NCI-H2227 (cell line): ENCODE measurements at regions not wholly inside any gene's neighbourhood (a gene's known extent, or its start where the extent isn't known, plus 50 kb on each side); places are given as distances from the start of the nearest gene placed in this dataset.

ENCODE experiments used
- DNase-seq: peaks from one replicate; lab custom pipeline; 2025; ENCODE audit not compliant: unreplicated experiment; lab: John Stamatoyannopoulos, UW

DNA sequence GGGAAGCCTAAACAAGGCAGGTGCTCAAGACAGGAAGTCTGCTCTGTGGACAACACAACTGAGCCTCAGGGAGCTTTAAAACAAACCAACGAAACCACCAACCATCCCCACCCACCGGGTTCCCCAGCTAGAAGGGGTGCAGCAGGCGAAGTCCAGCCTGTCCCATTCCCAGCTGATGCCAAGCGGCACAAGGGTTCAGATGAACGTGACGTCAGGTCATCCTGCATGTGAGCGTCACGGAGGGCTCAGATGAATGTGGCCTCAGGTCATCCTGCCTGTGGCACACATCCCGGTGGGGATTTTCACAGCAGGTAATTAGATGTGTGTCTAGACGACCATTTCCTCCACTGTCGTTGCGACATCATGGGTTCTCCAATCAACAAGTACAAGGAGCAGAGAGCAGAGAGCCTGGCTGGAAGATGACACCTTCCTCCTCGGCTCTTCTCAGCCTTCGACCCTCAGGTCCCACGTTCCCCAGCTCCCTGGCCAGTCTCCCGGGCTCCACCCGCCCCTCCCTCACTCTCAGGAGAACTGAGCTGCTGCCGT is 246.5 kb downstream of the FOXL1 start:
- no peak for DNase-seq

DNA sequence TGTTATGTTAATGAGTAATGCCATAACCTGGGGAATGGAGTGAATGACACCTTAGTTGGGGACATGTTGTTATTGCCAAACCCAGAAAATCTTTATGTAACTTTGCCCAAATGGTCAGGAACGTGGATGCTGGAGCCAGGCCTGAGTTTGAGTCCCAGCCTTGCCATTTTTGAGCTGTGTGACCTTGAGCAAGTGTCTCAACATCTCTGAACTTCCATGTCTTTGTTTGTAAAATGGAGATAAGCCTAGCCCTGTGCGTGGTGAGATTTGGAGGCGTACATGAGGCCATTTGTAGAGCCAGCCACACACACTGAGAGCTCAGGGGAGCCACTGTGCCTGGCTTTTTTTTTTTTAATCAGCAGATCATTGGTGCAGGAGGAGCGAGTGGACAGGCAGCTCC is 247.3 kb downstream of the FOXL1 start:
- no peak for DNase-seq

DNA sequence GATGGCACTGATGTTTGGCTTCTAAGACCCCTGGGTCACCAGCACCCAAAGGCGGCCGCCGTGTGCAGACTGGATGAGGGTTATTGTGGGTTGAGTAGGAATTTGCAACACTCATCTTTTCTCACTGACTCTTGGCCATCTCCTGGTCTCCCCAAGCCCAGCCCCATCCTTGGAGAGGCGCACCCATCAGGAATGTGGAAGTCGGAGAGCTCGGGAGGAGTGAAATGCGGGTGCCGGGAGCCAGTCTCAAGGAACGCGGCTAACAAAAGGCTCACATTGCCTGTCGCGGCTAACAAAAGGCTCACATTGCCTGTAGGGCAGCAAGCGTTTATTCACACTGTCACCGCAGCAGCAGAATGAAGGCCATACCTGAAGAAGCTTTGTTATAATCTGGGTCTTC is 248.6 kb downstream of the FOXL1 start:
- DNase-seq = no peak

DNA sequence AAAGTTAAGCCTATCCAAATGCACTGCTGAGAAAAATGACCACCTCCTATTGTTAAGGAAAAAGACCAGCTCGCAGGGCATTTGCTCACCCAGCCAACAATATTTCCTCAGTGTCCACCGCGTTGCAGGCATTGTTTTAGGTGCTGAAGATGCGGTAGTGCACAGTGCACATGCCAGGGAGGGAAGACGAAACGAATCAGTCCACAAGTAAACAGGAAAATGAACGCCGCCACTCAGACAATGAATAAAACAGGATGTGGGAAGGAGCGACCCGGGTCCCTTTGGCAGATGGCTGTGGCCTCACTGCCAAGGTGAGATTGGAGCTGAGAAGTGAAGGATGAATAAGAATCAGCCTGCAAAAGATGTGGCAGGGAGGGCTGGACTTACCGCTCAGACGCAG is 249.2 kb downstream of the FOXL1 start:
- DNase-seq = no peak

DNA sequence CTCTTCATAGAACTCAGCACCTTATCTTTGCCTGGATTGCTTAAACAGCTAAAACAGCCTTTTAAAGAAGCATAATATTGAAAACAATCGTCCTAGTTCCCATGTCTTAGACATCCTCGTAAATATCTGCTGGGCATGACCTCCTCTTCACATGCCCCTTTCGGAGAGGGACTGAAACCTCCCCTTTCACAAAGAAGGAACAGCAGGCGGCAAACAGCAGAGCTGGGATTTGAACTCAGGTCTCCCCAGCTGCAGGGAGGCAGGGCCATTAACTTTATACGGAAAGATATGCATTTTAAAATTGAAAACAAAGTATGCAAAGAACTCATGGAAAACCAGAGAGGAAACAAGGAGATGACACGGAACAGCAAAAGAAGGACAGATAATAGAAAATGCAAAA is 249.9 kb downstream of the FOXL1 start:
- DNase-seq = no peak

DNA sequence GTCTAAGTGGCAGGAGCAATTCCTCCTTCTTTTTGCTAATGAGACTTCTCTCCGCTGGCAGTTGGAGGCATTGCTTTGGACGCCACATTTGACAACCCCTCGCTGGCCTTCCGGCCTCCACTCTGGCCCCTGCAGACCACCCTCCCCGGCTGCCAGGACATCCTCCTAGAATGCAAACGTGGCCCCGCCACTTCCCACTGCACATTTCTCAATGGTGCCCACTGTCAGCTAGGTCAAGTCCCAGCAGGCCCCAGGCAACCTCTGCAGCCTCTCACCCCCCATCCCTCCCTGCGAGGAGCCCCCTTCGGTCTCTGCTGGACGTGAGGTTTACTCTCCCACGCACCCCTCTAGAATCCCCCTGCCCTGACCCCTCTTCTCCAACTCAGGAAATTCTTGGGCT is 250.3 kb downstream of the FOXL1 start:
- DNase-seq = no peak

DNA sequence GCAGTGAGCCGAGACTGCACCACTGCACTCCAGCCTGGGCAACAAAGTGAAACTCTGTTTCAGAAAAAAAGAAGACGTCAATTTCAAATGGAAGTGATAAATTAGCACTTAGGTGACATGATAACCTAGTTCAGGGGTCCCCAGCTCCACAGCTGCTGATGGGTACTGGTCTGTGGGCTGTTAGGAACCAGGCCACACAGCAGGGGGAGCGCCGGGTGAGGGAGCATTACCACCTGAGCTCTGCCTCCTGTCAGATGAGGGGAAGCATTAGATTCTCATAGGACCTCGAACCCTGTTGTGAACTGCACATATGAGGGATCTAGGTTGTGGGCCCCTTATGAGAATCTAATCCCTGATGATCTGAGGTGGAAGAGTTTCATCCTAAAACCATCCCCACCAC is 253.0 kb downstream of the FOXL1 start:
- DNase-seq = no peak

DNA sequence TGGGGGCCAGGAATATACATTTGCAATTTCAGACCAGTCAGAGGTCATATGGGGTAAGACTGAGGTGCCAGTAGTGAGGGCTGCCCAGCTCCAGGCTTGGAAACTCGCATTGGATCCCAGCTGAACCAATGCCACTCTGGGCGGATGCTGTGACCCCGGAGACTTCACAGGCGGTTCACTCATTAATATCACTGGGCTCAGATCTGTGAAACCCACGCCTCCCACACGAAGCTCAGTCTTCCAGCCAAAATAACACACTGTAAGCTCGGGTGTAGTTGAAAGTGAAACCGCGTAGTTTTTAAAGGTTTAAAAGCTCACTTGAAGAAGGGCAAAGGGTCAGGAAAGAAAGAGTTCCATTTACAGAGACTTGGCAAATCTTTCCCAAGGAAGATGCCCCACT is 254.8 kb downstream of the FOXL1 start:
- DNase-seq = no peak

DNA sequence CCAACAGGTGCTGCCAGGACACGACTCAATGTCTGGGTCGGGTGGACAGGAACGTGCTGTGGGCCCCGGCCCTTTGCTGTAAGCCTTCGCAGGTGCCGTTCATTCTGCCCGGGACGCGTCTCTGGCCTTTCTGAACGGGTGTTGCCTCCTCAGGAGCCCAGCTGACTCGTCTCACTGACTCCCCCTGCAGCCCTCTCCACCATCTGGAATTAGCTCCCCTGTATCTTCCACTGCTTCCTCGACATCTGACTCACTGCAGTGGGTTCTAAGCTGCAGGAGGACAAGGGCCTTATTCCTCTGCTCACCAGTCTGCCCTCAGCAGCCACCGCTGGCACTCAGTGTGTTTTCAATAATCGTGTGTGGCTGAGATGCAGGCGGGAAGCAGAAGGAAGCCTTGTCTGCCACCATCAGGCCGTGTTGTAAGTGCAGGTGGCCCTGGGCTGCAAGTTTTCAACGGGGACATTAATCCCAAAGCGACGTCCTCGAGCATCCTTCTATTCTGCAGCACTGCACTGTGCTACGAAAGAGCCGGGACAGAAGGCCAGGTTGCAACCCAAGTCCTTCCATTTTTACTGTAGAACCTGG is 256.2 kb downstream of the FOXL1 start:
- no peak for DNase-seq

DNA sequence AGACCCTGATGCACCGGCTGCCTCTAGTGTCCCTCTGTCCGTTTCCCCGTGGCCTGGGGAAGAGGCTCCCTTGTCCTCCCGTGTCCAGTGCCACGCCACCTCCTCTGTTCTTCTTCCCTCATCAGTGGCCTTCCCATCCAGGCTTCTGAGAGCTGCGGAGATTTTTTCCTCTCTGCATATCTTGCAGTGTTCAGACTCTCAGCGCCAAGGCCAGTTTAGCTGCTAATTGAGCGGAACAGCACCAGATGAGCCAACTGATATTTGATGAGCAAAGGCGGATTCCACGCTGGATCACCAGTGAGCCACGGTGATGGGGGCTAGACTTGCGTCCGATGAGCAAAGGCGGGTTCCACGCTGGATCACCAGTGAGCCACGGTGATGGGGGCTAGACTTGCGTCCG is 257.6 kb downstream of the FOXL1 start:
- no peak for DNase-seq

DNA sequence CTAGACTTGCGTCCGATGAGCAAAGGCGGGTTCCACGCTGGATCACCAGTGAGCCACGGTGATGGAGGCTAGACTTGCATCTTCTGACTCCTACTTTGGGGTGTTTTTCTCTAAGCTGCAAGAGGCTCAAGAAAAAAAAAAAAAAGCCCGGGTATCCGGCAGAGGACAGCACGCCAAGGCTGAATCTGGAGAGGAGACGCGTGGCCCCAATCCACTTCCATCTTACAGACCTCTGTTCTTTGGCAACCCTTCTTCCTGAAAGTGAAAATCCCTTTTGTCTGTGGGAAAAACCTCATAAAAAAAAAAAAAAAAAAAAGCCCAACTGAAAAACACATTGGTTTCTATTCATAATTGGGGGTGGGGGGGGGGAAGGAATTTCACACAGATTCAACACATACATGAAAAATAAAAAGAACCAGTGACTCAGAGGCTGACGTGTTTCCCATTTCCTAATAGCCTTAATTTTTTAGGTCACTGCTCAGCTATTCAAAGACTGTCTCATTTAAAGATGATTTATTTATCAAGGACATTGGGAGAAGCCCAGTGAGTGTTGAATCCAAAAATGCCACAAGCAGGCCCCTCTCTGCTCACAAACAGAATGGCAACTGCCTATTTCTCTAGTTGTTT is 258.3 kb downstream of the FOXL1 start:
- no peak for DNase-seq

DNA sequence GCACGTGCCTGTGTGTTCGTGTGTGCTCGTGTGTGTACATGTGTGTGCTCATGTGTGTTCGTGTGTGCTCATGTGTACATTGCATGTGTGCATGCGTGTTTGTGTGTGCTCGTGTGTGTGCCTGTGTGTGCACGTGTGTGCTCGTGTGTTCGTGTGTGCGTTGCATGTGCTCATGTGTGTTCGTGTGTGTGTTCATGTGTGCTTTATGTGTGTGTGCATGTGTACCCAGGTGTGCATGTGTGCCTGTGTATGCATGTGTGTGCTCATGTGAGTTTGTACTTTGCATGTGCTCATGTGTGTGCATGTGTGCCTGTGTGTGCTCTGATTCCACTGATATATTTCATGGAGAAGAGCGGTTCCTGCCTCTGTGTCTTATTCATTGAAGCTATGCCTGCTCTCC is 265.5 kb downstream of the FOXL1 start:
- no peak for DNase-seq

DNA sequence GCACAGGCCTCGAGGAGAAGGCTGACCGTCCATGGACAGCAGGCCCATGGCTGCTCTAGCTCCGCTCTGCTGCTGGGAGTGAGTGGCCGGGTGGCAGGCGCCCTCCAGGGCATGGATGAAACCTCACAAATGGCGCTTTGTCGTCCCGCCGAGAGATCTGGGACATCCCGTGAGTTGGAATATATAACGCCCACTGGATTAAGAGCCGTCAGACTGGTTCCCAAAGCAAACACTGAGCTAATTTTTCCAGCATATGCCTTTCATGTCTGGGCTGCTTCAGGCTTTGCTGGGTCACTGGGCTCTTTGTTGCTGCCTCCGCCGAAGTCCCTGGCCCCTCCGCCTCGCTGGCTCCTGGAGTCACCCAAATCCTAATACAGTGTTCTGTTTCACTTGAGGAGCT is 266.3 kb downstream of the FOXL1 start:
- no peak for DNase-seq

DNA sequence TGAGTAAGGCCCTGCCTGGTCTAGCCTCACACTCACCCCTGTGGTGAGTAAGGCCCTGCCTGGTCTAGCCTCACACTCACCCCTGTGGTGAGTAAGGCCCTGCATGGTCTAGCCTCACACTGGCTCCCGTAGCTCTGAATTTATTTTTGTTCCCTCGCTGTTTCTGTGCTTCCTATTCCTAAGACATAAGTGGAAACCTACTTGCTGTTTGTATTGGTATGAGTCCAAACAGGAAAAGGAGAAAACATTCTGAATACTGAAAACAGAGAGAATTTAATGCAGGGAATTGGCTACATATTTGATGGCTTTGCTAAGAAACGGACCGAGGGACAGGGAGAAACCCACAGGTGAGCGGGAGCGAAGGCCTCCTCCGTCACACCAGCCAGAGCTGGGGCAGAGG is 267.8 kb downstream of the FOXL1 start:
- DNase-seq = no peak

DNA sequence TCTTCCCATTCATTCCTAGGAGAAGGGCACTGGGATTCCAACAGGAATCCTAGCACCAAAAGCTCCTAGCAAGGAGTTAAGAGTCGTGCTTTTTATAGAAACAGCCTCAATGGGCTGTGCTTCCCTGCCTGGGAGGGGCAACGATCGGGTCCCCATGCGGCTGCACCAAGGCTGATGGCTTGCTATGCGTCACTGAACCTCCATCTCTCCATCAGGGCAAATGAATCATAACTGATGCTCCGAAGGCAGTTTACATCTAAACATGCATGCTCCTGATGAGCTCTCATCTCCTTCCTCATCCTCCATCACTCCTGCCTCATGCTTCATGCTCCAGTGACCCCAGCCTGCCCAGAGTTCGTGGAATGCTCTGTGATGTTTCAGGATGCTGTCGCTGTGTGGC is 270.5 kb downstream of the FOXL1 start:
- no peak for DNase-seq

DNA sequence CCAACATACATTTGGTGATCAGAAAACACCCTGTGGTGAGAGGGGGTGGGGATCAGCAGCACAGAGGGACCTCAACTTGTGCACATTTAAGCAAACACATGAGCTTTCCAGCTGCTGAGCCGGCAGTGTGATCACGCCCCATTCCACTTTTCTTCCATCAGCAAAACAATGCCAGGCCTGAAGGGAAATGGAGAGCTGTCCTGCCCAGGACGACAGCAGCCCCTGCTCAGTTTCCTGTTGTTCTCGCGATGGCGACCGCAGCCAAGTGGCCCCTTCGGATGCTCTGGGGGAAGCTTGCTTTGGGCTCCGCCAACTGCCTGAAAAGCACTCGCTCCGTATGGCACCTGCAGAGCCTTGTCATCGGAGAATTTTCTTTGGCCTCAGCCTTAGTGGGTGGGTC is 272.3 kb downstream of the FOXL1 start:
- no peak for DNase-seq

DNA sequence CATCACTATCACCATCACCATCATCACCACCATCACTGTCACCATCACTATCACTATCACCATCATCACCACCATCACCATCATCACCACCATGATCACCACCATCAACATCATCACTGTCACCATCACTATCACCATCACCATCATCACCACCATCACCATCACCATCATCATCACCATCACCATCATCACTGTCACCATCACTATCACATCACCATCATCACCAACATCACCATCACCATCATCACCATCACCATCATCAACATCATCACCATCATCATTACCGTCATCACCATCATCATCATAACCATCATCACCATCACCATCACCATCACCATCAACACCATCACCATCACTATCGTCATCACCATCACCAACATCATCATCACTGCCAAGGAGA is 273.8 kb downstream of the FOXL1 start:
- DNase-seq = no peak

DNA sequence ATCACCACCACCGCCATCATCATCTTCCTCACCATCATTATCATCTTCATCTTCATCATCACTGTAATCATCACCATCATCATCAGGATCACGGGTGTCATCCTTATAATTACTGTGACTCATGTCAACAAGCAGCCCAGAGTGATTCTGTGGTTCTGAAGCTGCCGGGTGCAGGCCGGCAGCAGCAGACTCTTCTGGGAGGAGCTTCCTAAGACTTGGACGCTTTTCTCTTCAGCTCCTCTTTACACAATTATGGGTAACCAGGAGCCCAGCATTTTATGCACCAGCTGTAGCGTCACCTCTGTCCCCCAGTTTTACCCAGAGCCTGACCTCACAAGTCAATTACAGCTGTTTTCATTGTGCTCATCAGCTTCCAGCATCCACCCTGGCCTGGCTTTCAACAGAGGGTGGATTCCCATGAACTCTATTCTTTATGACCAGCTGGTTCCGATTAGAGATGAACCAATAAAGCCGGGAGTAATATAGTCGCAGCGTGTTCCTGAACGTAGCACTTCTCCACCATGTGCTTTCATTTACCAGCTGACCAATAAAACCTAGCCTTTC is 275.8 kb downstream of the FOXL1 start:
- no peak for DNase-seq

DNA sequence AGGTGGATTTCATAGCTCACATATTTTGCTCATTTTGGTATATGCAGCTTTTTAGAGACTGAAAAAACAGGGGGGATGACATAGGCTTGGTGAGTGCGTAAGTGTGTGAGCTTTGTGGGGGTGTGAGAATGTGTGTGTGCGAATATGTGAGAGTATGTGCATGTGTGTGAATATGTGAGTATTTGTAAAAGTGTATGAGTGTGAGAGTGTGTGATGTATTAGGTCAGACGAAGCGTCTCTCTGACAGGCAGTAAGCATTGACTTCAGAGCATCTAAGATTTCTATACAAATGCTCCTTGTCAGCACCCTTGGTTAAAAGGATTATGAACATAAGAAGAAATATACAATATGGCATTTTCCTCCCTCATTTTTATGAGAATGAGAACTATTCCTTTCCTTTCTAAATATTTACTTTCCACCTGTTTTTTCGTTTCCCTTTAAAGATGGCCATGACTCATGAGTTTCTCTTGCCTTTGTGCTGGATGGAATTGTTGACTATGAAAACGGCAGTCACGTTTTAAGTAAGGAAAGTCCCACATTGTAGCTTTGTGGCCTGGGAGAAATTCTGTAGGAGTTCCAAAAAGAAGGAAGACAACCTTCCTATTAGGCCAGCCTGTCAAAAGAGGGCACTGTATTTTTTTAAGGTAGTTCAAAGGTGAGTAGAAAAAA is 276.4 kb downstream of the FOXL1 start:
- DNase-seq = no peak

DNA sequence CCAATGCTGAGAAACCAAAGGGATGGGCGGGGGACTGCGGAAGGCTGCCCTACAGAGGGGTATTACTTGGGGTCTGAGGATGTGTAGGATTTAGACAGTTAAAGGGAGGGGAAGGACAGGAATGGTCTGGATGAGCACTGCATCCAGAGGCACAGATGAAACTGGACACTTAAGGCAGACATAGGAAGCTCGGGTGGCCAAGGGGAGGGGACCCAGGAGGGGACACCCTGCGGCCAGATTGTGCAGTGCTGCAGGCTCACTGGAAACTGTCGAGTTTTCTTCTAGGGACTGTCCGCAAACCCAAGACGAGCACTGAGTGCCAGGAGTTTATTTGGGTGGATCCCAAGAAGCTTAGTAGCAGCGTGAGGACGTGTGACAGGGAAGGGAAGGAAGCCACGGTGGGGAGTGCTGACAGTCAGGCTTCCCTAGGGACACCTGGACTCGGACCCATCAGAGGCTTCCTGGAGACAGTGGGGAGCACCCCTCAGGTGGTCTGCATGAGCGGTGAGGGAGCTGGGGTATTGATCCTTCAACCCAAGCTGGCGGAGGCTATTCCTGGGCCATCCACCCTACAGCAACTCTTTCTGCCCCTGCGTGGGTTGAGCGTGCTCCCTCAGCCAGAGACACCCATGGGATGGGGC is 278.7 kb downstream of the FOXL1 start:
- DNase-seq = no peak

DNA sequence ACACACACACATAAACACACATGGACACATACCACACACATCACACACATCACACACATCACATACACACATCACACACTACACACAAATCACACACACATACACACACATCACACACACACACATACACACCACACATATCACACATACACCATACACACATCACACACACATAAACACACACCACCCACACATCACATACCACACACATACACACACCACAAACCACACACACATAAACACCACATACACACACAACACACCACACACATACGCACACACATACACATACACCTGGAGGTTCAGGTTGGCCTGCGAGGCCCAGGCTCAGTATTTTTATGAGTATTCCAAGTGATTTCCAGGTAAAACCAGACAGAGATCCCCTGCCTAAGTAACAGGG is 279.5 kb downstream of the FOXL1 start:
- no peak for DNase-seq

DNA sequence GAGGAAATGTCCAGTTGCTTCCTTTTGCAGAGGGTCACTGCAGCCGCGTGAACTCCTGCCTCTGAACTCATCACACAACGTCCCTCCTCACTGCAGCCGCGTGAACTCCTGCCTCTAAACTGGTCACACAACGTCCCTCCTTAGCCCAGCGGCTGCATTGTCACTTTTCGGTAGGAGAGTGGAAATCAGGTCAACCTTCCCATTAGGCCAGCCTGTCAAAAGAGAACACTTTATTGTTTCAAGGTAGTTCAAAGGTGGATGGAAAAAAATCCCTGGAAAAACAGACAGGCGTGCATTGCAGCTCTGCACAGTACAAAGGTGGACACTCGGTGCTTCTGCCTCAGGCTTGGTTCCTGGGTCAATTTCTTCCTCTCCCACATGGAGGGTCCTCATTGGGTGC is 280.2 kb downstream of the FOXL1 start:
- no peak for DNase-seq
